GM12872 (cell line): ENCODE measurements at regions not wholly inside any gene's neighbourhood (a gene's known extent, or its start where the extent isn't known, plus 50 kb on each side); places are given as distances from the start of the nearest gene placed in this dataset.

Source experiments
- CTCF ChIP-seq: IDR thresholded peaks from 3 replicates; pipeline ENCODE4 v1.5.1; 2011; ENCODE audit warnings: low read depth, mild to moderate bottlenecking, low read length, moderate library complexity; ENCODE audit not compliant: insufficient read depth

- TF ChIP-seq CTCF, result no peak
Measured at GRCh38 chr5:26023361-26023760, 1015.0 kb downstream of the CDH9 start.

GRCh38 chr5:26014206-26014605, 1024.2 kb downstream of the CDH9 start:
- TF ChIP-seq CTCF, result no peak

GRCh38 chr5:26012078-26012477, 1026.3 kb downstream of the CDH9 start:
- TF ChIP-seq CTCF, result no peak

GRCh38 chr5:26009742-26010141, 1028.6 kb downstream of the CDH9 start:
- no peak for TF ChIP-seq CTCF

GRCh38 chr5:26003966-26004365, 1034.4 kb downstream of the CDH9 start:
- no peak for TF ChIP-seq CTCF

- no peak for TF ChIP-seq CTCF
Measured at GRCh38 chr5:25995209-25995608, 1043.2 kb downstream of the CDH9 start.

- TF ChIP-seq CTCF, result no peak
Measured at GRCh38 chr5:25993701-25994100, 1044.7 kb downstream of the CDH9 start.

GRCh38 chr5:25991639-25992038, 1046.7 kb downstream of the CDH9 start:
- TF ChIP-seq CTCF, result no peak
